OCI-LY1 (cell line): ENCODE measurements at regions not wholly inside any gene's neighbourhood (a gene's known extent, or its start where the extent isn't known, plus 50 kb on each side); places are given as distances from the start of the nearest gene placed in this dataset.

ENCODE experiments used
- H2AFZ ChIP-seq: fragments of 200-600 bp; sonication (generic), shearing (Covaris generic); 2 replicates; pipeline ENCODE4 v1.6.0; 2014; ENCODE audit warnings: antibody characterized with exemption, mild to moderate bottlenecking, low read length
- H3F3A ChIP-seq: fragments of 200-600 bp; sonication (generic), shearing (Covaris generic); 2 replicates; pipeline ENCODE4 v1.6.0; 2014; ENCODE audit warnings: mild to moderate bottlenecking, antibody characterized with exemption, low read length, moderate library complexity; ENCODE audit not compliant: insufficient read depth
- H3K27ac ChIP-seq: fragments of 200-600 bp; sonication (generic); 2 replicates; pipeline ENCODE4 v1.5.1; 2014; ENCODE audit warnings: low read length, mixed run types, mild to moderate bottlenecking, low read depth; ENCODE audit not compliant: poor library complexity, severe bottlenecking
- H3K27me3 ChIP-seq: fragments of 200-600 bp; sonication (generic); 2 replicates; pipeline ENCODE4 v1.6.0; 2014; ENCODE audit warnings: antibody characterized with exemption, mild to moderate bottlenecking, low read length, moderate library complexity; ENCODE audit not compliant: insufficient read depth
- H3K36me3 ChIP-seq: fragments of 200-600 bp; sonication (generic); 2 replicates; pipeline ENCODE4 v1.6.1; 2014; ENCODE audit warnings: mild to moderate bottlenecking, antibody characterized with exemption, low read length, moderate library complexity, mixed read lengths; ENCODE audit not compliant: insufficient read depth
- H3K4me1 ChIP-seq: fragments of 200-600 bp; sonication (generic); 2 replicates; pipeline ENCODE4 v1.5.1; 2014; ENCODE audit warnings: mild to moderate bottlenecking, low read length, moderate library complexity; ENCODE audit not compliant: insufficient read depth, severe bottlenecking
- H3K4me2 ChIP-seq: fragments of 200-600 bp; sonication (generic), shearing (Covaris generic); 2 replicates; pipeline ENCODE4 v1.6.1; 2014; ENCODE audit warnings: low read length
- H3K4me3 ChIP-seq: fragments of 200-600 bp; sonication (generic); 2 replicates; pipeline ENCODE4 v1.5.1; 2014; ENCODE audit warnings: low read length, low read depth, mild to moderate bottlenecking, mixed read lengths; ENCODE audit not compliant: poor library complexity, severe bottlenecking
- H3K79me2 ChIP-seq: fragments of 200-600 bp; shearing (Covaris generic); 2 replicates; pipeline ENCODE4 v1.6.1; 2016; ENCODE audit warnings: mixed run types, low read length, mixed read lengths; ENCODE audit not compliant: insufficient read depth
- H3K9ac ChIP-seq: fragments of 200-600 bp; sonication (generic), shearing (Covaris generic); 2 replicates; pipeline ENCODE4 v1.6.1; 2014; ENCODE audit warnings: mild to moderate bottlenecking, low read length, mixed read lengths
- H3K9me2 ChIP-seq: fragments of 200-600 bp; sonication (generic), shearing (Covaris generic); 2 replicates; pipeline ENCODE4 v1.6.1; 2014; ENCODE audit warnings: low read depth, mild to moderate bottlenecking, low read length, mixed read lengths
- H3K9me3 ChIP-seq: fragments of 200-600 bp; shearing (Covaris generic); 2 replicates; pipeline ENCODE4 v1.6.1; 2014; ENCODE audit warnings: low read length, mixed read lengths
- H4K20me1 ChIP-seq: fragments of 200-600 bp; sonication (generic), shearing (Covaris generic); 2 replicates; pipeline ENCODE4 v1.6.0; 2016; ENCODE audit warnings: mild to moderate bottlenecking, low read length; ENCODE audit not compliant: insufficient read depth
- EZH2 ChIP-seq: fragments of 200-600 bp; sonication (generic), shearing (Covaris generic); IDR thresholded peaks from 2 replicates; pipeline ENCODE4 v1.8.0; 2017; ENCODE audit warnings: borderline replicate concordance, mixed run types, mild to moderate bottlenecking, antibody characterized with exemption, low read length, moderate library complexity, mixed read lengths
- TF ChIP-seq, protein P1 (sequence below): fragments of 200-600 bp; sonication (generic), shearing (Covaris generic); IDR thresholded peaks from 2 replicates; pipeline ENCODE4 v1.5.1; 2017; ENCODE audit warnings: mild to moderate bottlenecking, antibody characterized with exemption, low read length, moderate library complexity, mixed read lengths

DNA sequence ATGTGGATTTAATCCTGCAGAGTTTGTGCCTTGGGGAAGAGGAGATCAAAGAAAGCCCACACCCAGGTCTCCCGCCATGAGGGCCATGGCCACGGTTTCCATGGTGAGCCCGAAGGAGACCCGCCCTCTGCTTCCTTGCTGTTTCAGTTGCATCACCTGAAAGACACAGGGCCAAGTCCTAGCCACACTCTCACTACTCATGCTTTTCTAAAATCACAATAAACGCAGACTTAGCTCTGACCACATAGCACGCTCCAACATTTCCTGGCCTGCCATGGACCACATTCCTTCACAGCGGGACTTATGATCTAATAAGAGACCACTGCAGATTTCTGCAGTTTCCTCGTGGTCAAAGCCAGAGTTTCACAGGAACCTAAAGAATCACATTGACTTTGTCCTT, 426.0 kb upstream of the NR3C2 start:
- H3K9me3 ChIP-seq, result no peaks in the 10 kb centered on the region
- H3K9me2 ChIP-seq, result no peaks in the 10 kb centered on the region; the same call in 1 of the 2 replicates
- H3K4me3 ChIP-seq, result no peak overlapping the region
- H3K27me3 ChIP-seq, result no peaks in the 10 kb centered on the region
- H4K20me1 ChIP-seq, result no peaks in the 10 kb centered on the region
- no peak overlapping the region for H3K27ac ChIP-seq
- H3K79me2 ChIP-seq, result no peaks in the 10 kb centered on the region
- H3K4me1 ChIP-seq, result no peaks in the 10 kb centered on the region
- no peak overlapping the region for H3K4me2 ChIP-seq
- H3K36me3 ChIP-seq, result no peaks in the 10 kb centered on the region
- TF ChIP-seq, protein P1, sequence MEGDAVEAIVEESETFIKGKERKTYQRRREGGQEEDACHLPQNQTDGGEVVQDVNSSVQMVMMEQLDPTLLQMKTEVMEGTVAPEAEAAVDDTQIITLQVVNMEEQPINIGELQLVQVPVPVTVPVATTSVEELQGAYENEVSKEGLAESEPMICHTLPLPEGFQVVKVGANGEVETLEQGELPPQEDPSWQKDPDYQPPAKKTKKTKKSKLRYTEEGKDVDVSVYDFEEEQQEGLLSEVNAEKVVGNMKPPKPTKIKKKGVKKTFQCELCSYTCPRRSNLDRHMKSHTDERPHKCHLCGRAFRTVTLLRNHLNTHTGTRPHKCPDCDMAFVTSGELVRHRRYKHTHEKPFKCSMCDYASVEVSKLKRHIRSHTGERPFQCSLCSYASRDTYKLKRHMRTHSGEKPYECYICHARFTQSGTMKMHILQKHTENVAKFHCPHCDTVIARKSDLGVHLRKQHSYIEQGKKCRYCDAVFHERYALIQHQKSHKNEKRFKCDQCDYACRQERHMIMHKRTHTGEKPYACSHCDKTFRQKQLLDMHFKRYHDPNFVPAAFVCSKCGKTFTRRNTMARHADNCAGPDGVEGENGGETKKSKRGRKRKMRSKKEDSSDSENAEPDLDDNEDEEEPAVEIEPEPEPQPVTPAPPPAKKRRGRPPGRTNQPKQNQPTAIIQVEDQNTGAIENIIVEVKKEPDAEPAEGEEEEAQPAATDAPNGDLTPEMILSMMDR, result no peak
- TF ChIP-seq EZH2, result no peak
- H3F3A ChIP-seq, result no peaks in the 10 kb centered on the region
- no peak overlapping the region for H3K9ac ChIP-seq
- no peak overlapping the region for H2AFZ ChIP-seq

DNA sequence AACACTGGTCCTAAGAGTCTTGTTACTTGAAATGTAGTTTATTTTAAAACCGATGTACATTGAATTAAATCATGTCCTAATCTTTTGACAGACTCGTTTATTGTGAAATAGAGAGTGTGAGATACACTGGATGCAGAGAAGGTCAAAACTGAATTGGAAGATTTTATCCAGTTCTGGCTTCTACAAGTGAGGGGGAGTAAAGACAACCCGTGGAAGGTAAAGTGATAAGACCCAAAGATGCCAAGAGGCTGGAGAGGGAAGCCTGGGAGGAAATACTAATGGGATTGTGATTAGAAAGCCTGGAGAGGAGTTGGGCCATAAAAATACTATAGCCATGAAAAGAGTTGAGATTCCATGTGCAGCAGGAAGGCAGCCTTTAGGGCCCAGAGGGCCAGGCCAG, 424.5 kb upstream of the NR3C2 start:
- Histone ChIP-seq H3K4me1 (no peaks in the 10 kb centered on the region), H3K79me2 (no peaks in the 10 kb centered on the region), H2AFZ (no peak overlapping the region), H3K27ac (no peak overlapping the region), H3K4me3 (no peak overlapping the region), H3K4me2 (no peak overlapping the region), H3K36me3 (no peaks in the 10 kb centered on the region), H3K9me3 (no peaks in the 10 kb centered on the region), H3F3A (no peaks in the 10 kb centered on the region), H3K9ac (no peak overlapping the region), H4K20me1 (no peaks in the 10 kb centered on the region), H3K9me2 (no peaks in the 10 kb centered on the region; the same call in 1 of the 2 replicates), H3K27me3 (no peaks in the 10 kb centered on the region)
- TF ChIP-seq EZH2, result no peak
- TF ChIP-seq, protein P1, result no peak

DNA sequence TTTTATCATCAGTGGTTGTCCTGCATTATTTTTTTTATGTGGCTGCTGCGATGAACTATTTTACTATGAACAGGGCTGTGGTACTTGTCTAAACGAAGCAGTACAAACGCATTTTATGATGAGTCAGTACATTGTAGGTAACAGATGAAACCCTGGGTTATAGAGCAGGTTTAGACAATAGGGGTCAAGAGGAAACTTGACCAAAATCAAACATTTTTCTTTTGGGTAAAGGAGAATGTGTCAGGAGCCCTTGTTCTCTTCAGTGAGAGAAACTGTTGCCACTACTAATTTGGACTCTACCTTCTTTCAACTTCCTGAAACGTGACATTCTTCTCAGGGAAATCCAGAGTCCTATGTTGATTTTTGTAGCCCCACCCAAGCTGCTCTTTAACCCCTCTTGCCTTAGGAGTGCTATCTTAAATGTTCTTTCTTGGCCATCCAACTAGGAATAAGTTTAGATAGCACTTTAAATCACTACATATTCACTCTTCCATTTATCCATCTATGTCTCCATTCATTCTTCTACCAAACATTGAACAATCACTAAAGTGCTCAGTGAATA, 415.8 kb upstream of the NR3C2 start:
- Histone ChIP-seq H3K4me3 (no peak overlapping the region), H3K79me2 (no peaks in the 10 kb centered on the region), H3K9me3 (no peaks in the 10 kb centered on the region; the same call in 1 of the 2 replicates), H4K20me1 (no peaks in the 10 kb centered on the region), H3K27me3 (no peaks in the 10 kb centered on the region), H3K4me1 (no peaks in the 10 kb centered on the region), H2AFZ (no peak overlapping the region), H3K27ac (no peak overlapping the region), H3F3A (no peaks in the 10 kb centered on the region), H3K36me3 (no peaks in the 10 kb centered on the region), H3K9ac (no peak overlapping the region), H3K4me2 (no peak overlapping the region), H3K9me2 (no peaks in the 10 kb centered on the region)
- TF ChIP-seq, protein P1, result no peak
